ENCODE measurements at regions not wholly inside any gene's neighbourhood (a gene's known extent, or its start where the extent isn't known, plus 50 kb on each side); places are given as distances from the start of the nearest gene placed in this dataset.

DNA sequence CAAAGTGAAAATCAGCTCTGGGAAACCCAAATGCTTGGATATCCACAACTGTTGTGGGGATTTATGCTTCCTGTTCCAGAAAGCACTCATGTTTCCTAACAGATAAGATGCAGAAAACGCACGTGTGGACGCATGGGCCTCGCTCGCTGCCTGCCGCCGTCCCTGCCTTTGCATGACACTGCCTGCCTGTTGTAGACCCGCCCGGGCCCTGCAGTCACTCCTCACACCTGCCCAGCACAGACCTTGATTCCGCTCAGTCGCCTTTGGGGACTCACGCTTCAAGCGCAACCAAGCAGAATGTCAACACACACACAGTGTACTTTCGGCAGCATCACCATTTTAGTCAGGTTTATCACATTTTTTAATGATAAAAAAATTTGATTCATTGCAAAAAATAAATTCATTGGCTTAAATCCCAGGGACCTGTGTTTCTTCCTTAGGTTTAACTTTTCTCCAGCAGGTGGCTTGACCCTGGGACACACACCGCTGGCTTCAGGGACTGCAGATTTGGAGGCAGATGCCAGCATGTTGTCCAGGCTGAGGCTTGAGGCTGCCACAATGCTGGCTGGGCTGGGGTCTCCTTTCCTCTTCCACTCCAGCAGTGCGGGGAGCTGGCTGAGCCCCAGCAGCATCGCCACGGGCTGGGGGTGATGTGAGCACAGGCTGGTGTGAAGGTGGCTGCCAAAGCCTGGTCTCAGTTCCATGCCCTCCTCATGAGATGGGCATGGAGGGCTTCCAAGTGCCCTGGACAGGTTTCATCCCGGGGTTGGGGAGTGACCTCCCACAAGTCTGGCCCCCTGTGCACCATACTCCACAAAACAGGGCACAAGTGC, 416.9 kb upstream of the IRX4 start:
- intact Hi-C loops (cut with DNase I) = no loop called here
- H3K27me3 ChIP-seq (replicated peaks; ENCODE audit: insufficient read depth) = no peaks in the 10 kb centered on the region
- H3K4me1 ChIP-seq (replicated peaks) = no peaks in the 10 kb centered on the region
- TF ChIP-seq POLR2AphosphoS5 (IDR thresholded peaks at IDR 0.05) (no peak), CTCF (IDR thresholded peaks at IDR 0.05) (no peak), POLR2A (IDR thresholded peaks at IDR 0.05) (no peak)
- H3K27ac ChIP-seq = no peak overlapping the region
- no peak overlapping the region for H3K4me3 ChIP-seq
- H3K9me3 ChIP-seq = no peaks in the 10 kb centered on the region
- 74% methylated on average over 19 of the region's 19 CpGs for WGBS
- DNase-seq (ENCODE audit: low spot score) = no peak
- no peaks in the 10 kb centered on the region for H3K36me3 ChIP-seq

DNA sequence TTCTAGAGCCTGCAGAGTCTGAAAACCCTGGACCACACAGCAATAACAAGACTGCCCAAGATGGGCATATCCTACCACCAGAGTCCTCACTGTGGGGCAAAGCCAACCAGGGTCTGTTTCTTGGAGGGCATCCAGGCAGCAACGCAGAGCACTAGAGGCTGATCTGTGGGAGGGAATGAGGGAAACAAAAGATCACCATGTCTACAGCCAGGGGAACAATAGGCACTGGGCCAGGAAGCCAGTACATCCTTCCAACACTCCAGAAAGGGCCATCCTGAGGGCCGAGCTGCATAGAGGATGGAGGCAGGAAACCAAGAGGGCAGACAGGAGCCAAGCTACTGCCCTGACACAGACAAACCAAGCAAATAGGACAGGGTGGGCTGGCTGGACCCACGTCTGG, 416.1 kb upstream of the IRX4 start:
- Histone ChIP-seq H3K4me1 (replicated peaks) (no peaks in the 10 kb centered on the region), H3K4me3 (no peak overlapping the region), H3K27ac (no peak overlapping the region), H3K27me3 (replicated peaks; ENCODE audit: insufficient read depth) (no peaks in the 10 kb centered on the region), H3K9me3 (no peaks in the 10 kb centered on the region), H3K36me3 (no peaks in the 10 kb centered on the region)
- no peak for TF ChIP-seq POLR2AphosphoS5 (IDR thresholded peaks at IDR 0.05)
- TF ChIP-seq POLR2A (IDR thresholded peaks at IDR 0.05) = no peak
- TF ChIP-seq CTCF (IDR thresholded peaks at IDR 0.05) = no peak
- 32% methylated on average over 3 of the region's 3 CpGs for WGBS
- no peak for DNase-seq (ENCODE audit: low spot score)
- intact Hi-C loops (cut with DNase I) = no loop called here

DNA sequence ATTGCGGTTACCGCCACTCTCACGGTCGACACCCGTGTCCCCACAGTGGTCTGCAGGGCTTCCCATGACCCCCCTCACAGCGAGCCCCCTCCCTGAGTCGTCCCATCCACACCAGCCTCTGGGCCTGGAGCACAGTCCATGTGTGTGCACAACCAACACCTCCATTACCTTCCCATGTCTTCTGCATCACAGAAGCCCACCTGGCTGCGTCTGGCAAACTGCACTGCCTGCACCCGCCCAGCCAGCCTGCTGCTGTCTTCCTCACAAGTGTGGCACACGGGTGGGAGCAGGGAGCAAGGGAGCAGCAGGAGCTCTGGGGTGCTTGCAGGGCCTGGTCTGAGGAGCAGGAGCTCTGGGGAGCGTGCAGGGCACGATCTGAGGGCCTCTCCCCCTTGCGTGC, 415.3 kb upstream of the IRX4 start:
- WGBS = 93% methylated on average over 13 of the region's 13 CpGs
- H3K36me3 ChIP-seq = no peaks in the 10 kb centered on the region

DNA sequence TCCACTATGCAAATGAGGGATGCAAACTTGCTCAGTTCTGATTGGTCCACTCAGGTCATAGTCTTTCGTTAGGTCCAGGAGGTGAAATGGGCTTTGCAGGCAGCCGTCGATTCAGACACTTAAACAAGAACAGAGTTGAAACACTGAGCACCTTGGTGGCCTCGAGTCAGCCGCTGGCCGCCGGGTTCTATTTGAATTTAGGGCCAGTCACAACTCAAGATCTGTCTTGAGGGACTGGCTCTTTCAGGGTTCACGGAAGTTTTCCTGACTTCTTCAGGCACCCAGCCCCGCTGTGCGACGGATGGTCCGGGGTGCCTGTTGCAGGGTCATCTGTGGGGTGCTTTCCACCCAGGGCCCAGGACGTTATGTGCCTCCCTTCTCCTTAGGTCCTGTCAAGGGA, 412.8 kb upstream of the IRX4 start:
- DNase-seq (ENCODE audit: low spot score) = no peak
- Histone ChIP-seq H3K36me3 (no peaks in the 10 kb centered on the region), H3K27ac (no peak overlapping the region), H3K9me3 (no peaks in the 10 kb centered on the region), H3K4me3 (no peak overlapping the region), H3K4me1 (replicated peaks) (no peaks in the 10 kb centered on the region), H3K27me3 (replicated peaks; ENCODE audit: insufficient read depth) (no peaks in the 10 kb centered on the region)
- 96% methylated on average over 13 of the region's 13 CpGs for WGBS
- intact Hi-C loops (cut with DNase I) = no loop called here
- no peak for TF ChIP-seq CTCF (IDR thresholded peaks at IDR 0.05)

More for the DNA sequence above, 415.3 kb upstream of the IRX4 start:
- no peak overlapping the region for H3K27ac ChIP-seq
- no peaks in the 10 kb centered on the region for H3K4me1 ChIP-seq (replicated peaks)
- H3K4me3 ChIP-seq = no peak overlapping the region
- no peaks in the 10 kb centered on the region for H3K9me3 ChIP-seq
- no peak for DNase-seq (ENCODE audit: low spot score)
- intact Hi-C loops (cut with DNase I) = no loop called here
- H3K27me3 ChIP-seq (replicated peaks; ENCODE audit: insufficient read depth) = no peaks in the 10 kb centered on the region
- no peak for TF ChIP-seq CTCF (IDR thresholded peaks at IDR 0.05)
- no peak for TF ChIP-seq POLR2A (IDR thresholded peaks at IDR 0.05)
- no peak for TF ChIP-seq POLR2AphosphoS5 (IDR thresholded peaks at IDR 0.05)

GRCh38 chr5:2293906-2294305, 411.2 kb upstream of the IRX4 start:
- H3K27me3 ChIP-seq (replicated peaks; ENCODE audit: insufficient read depth) = no peaks in the 10 kb centered on the region
- H3K4me3 ChIP-seq = no peak overlapping the region
- H3K4me1 ChIP-seq (replicated peaks) = no peaks in the 10 kb centered on the region
- H3K36me3 ChIP-seq = no peaks in the 10 kb centered on the region
- no peak for TF ChIP-seq POLR2AphosphoS5 (IDR thresholded peaks at IDR 0.05)
- no peak for TF ChIP-seq CTCF (IDR thresholded peaks at IDR 0.05)
- no peak for TF ChIP-seq POLR2A (IDR thresholded peaks at IDR 0.05)
- no peaks in the 10 kb centered on the region for H3K9me3 ChIP-seq
- no peak for DNase-seq (ENCODE audit: low spot score)
- H3K27ac ChIP-seq = no peak overlapping the region
- WGBS = 81% methylated on average over 9 of the region's 9 CpGs
- intact Hi-C loops (cut with DNase I) = no loop called here
